RWPE1 (cell line): ENCODE measurements at regions not wholly inside any gene's neighbourhood (a gene's known extent, or its start where the extent isn't known, plus 50 kb on each side); places are given as distances from the start of the nearest gene placed in this dataset.

Experiments
- CTCF ChIA-PET: fragments of 350-600 bp; sonication (Branson Sonifier 250); formaldehyde crosslinking; extraction: SDS; loops from one replicate; lab custom pipeline; 2021; lab: Yijun Ruan, JAX
- POLR2A ChIA-PET: fragments of 400-600 bp; formaldehyde crosslinking; extraction: SDS; loops from one replicate; lab custom pipeline; 2020; ENCODE audit warnings: antibody characterized with exemption; ENCODE audit not compliant: low non-redundant PET; lab: Yijun Ruan, JAX
- DNase-seq: peaks from one replicate; pipeline ENCODE4 v3.0.0; 2012; ENCODE audit warnings: low spot score
- H3K27ac ChIP-seq: fragments of 450-650 bp; 2 replicates; pipeline ENCODE4 v1.5.1; 2017
- CTCF ChIP-seq: fragments of 450-650 bp; conservative IDR thresholded peaks from 2 replicates; pipeline ENCODE4 v1.5.1; 2017; ENCODE audit warnings: low read depth, mild to moderate bottlenecking

DNA sequence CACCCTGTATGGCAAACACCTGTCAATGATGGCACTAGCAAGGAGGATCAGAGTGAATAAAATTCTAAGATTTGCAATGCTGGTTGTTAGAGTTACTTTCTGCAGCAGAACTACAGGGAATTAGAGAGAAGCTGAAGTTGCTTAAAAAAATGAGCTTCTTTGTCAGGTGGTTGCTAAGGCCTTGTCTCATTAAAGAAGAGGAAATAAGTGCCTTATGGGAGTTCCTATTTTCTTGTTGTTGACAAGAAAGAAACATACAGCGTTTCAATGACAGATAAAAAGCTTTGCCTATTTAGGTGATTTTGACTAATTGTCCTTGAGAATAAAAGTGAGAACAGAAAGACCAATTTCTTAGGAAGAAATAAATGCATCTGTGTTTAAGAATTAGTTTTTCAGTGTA, 106.0 kb upstream of the ARHGAP24 start:
- CTCF ChIA-PET = interaction anchor here (0.6 to 0.9 kb wide), 4 partner anchors 54 to 286 kb away, joined by 3 to 5 read pairs (median 4); no protein-coding TSS in a partner anchor

GRCh38 chr4:85369703-85370380, 105.1 kb upstream of the ARHGAP24 start:
- no peak for TF ChIP-seq CTCF
- ChIA-PET CTCF (interaction anchor here (0.6 to 1.0 kb wide), 7 partner anchors 8 to 273 kb away, joined by 3 to 5 read pairs (median 3); no protein-coding TSS in a partner anchor), POLR2A (no interaction called here)
- no peak for DNase-seq
- H3K27ac ChIP-seq = no peak overlapping the region

More for the DNA sequence above, 106.0 kb upstream of the ARHGAP24 start:
- no peak for DNase-seq
- no peak overlapping the region for H3K27ac ChIP-seq
- TF ChIP-seq CTCF = no peak
- POLR2A ChIA-PET = no interaction called here

- CTCF ChIA-PET = interaction anchor here (0.6 to 1.0 kb wide), 8 partner anchors 9 to 286 kb away, joined by 3 to 5 read pairs (median 3); no protein-coding TSS in a partner anchor
- POLR2A ChIA-PET = no interaction called here
- TF ChIP-seq CTCF = peak; percentile 77
- H3K27ac ChIP-seq = no peak overlapping the region
- DNase-seq = peak; percentile 4
Observed at GRCh38 chr4:85370400-85371032, 104.4 kb upstream of the ARHGAP24 start.

GRCh38 chr4:85372966-85373365, 102.0 kb upstream of the ARHGAP24 start:
- no peak overlapping the region for H3K27ac ChIP-seq
- no peak for TF ChIP-seq CTCF
- ChIA-PET CTCF (interaction anchor here (0.5 kb wide), 1 partner anchor 734 kb away, joined by 3 read pairs; no protein-coding TSS in a partner anchor), POLR2A (no interaction called here)
- DNase-seq = no peak

GRCh38 chr4:85376285-85376684, 98.7 kb upstream of the ARHGAP24 start:
- ChIA-PET CTCF (no interaction called here), POLR2A (no interaction called here)
- TF ChIP-seq CTCF = no peak
- no peak for DNase-seq
- H3K27ac ChIP-seq = no peak overlapping the region

- H3K27ac ChIP-seq = no peak overlapping the region
- ChIA-PET POLR2A (no interaction called here), CTCF (no interaction called here)
- no peak for TF ChIP-seq CTCF
- no peak for DNase-seq
Observed at GRCh38 chr4:85381968-85382367, 93.0 kb upstream of the ARHGAP24 start.
